EH (cell line): ENCODE measurements at regions not wholly inside any gene's neighbourhood (a gene's known extent, or its start where the extent isn't known, plus 50 kb on each side); places are given as distances from the start of the nearest gene placed in this dataset.

ENCODE experiments used
- DNase-seq: peaks from one replicate; pipeline ENCODE4 v3.0.0-alpha.2; 2015; ENCODE audit warnings: low read depth

DNA sequence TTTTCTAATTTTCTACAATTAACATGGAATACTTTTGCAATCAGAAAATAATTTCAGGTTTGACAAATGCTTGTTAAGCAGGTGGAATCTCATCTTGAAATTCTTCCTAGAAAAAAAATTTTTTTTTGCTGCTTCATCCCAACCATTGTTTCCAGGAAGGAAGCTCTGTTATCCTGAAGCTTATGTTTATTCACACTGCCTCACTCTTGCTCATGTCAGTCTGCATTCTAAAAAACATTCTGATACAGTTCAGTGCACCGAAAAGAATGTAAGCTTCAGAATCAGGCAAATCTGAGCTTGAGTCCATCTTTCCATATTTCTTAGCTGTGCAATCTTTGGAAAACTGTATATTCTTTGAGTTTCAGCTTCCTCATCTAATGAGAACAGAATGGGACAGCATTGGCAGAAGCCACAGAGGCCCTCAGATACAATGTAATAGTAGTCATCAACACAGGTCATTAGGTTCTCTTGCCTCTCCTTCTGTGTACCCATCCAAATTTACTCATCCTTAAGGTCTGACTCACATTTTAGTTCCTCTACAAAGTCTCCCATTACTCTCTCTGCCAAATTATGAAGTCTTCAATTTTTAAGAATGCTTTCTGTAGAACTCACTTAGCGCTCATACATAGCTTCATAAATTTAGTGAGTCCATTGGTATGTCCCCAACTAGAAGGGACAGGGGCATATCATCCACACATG, 881.8 kb upstream of the NR2F2 start:
- DNase-seq = peak; percentile 75

DNA sequence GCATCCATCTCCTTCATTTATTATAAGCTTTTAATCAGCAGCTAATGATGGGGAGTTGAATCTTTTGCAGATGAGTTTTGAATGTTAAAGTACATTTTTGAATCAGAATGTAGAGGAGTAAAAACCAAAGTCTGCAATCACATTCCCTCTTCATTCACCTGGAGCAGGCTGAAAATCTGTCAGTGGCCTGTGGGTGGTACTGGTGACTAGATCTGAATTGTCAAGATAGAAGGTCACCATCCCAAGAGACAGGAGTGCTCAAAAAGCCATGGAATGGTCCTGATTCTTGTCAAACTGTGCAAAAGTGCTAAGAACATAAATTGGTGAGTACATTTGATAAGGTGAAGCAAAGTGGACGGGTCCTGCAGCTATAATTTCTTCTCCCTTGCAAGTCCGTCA, 881.3 kb upstream of the NR2F2 start:
- no peak for DNase-seq

DNA sequence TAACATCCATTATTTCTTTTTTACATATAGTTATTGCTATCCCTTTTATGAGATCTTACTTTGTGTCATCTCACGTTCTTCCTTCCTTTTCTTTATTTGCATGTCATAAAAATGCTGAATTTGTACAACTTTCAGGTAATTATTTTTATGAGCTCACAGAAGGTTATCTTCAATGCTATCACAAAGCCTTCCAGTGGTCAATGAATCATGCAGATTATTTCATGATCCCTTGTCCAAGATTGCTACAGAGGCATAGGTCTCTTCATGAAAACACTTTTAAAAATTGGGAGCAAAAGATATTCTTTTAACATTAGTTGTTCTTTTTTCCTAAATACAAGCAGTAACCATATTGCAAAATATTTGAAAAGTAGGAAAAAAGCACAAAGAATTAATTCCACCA, 880.1 kb upstream of the NR2F2 start:
- peak; percentile 36 for DNase-seq

- no peak for DNase-seq
Measured at GRCh38 chr15:95451938-95452337, 878.6 kb upstream of the NR2F2 start.

GRCh38 chr15:95454403-95455262, 875.9 kb upstream of the NR2F2 start:
- DNase-seq = no peak

DNA sequence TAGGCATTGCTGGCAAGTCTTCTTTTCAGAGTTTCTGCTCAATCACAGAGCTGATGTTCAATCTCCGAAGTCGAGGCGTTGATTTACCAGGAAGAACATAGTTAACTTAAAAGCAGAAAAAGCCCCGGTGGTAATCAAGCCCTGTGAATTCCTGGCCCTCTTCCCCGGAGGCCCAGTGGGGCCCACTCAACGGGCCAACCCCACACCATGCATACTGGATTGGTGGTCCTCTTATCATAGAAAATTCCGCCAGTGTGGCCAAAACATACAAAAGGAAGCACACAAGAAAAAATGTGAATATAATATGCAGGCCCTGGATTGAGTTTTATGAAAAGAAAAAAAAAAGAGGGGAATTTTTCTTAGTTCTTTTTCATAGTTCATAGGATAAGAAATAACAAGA, 873.0 kb upstream of the NR2F2 start:
- DNase-seq = no peak

DNA sequence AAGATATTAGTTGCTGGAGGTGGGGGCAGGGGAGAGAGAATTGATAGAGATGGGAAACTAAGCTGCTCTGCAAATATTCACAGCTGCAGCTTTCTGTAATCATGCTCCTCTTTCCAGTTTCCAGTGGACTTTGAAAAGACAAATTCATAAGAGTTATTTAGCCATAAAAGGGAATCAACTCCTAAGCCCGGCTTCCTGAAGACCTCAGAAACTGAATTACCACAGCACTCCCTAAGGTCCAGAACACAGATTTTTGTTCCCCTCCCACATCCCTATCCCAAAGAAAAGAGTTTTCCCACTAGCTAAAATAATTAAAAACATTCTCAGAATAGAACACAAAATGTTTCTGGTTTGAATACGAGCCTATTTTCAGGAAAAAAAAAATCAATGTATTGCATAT, 871.8 kb upstream of the NR2F2 start:
- DNase-seq = no peak

DNA sequence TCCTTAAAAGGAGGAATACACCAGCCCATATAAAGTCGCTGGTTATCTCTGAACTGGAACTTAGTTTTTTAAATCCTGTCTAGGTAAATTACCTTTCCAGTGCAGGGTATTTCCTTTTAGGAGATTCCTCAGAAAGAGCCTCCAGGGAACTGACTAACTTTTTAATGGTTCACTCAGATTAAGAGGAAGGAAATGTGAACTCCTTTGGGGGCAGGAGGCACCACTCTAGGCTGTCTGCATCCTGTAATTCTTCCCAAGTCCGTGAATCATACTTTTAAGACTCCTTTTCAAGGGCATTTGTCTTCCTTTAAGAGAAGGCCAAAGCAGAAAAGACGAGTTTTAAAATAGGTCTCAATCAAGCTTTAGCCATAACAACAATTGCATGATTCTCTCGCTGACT, 871.2 kb upstream of the NR2F2 start:
- peak; percentile 46 for DNase-seq

DNA sequence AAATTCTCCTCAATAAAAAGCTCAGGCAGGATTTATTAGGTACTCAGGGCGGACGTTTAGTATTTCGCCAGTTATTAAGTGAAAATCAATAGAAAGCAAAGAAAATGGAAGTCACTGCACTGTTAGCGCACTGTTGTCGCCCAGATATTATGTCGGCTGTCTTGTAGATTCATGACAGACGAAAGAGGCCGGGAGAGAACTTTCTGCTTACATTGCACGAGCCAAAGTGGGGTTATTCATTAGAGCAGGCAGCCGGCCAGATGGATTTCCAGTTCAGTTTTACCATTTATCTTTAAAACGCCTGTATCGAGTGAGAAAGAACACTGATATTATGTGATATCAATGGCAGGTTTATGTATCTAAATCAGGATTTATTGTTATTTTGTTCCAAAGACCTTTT, 866.0 kb upstream of the NR2F2 start:
- DNase-seq = peak; percentile 20

DNA sequence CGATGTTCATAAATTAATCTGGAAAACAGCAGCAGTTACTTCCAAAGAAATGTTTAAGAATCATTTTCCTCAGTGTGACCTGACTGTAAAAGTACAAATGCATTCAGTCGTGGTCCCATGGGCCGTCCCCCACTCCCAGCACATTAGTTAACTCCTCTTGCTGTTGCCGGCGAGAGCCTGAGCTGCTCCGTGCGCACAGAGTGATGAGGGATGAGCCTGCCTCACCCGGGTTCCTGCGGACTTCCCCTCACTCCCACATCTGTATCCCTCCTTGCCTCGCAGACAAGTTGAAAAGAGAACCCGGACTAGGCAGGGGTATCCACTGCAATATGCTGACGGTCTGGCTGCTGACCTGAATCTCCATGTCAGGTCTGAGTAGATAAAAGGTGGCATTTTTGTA, 861.7 kb upstream of the NR2F2 start:
- no peak for DNase-seq

DNA sequence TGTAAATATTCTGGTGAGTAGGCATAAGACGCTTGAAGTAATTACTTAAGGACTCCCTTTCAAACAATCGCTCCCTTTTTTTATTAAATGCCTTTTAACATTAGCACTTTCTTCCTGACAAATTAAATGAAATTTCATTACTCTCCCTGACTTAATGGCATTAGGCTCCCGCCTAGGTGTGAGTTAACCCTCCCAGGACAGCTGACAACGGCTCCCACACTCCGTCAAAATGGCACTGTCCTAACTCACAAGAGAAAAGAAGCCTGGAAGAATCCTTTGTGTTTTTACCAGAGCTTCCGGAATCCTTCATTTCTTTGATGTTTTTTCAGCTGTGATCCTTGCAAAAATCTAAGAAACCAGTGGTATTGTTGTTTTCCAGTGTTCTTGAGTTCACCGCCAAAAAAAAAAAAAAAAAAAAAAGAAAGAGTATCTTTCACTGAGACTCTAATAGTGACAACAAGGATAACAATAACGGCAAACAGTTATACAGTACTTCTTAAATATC, 861.0 kb upstream of the NR2F2 start:
- no peak for DNase-seq

DNA sequence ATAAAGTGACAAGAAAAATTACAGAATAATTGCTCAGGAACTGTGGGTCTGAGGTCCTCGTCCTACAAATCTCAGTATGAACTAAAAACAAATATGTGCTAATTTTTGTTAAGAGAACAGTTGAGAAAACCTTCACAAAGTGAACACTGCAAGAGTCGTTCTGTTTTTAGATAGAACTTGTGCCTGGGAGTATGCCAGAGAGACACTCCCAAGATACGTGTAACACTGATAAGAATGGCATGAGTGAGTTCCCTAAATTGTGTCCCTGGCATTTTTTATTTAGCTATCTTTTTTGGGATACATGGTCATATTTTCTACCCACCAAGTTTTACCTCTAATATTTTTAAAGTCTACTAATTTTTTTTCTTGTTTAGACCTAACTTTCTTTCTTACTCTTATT, 860.0 kb upstream of the NR2F2 start:
- DNase-seq = no peak

DNA sequence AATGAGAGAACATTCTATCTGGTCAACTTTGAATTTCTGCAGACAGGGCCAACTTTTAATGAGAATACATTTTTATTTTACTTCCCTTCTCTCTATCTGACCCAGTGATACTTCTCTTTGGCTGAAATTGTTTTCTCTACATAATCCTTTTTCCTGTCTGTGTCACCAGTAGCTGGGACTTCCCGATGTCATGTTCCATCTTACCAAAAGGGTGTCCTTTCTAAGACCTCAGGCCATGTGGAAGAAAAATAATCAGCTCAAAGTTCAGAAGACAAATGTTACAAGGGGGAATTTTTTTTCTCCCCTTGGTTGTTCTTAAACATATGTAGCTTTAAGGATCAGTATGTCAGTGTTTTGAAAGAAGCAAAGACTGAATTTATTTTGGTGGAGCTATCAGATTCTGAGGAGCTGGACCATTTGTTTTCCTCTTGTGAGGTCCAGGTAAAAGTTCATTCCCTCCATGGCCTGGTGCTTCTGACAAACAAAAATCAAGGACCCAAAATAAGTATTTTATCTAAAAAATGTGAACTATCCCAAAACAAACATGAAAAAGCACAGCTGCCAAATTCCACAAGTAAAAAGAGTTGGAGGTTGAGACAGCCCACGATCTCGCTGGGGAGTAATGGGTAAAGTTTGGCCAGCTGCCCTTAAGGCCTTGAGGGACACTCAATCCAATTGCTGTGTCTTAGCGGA, 859.4 kb upstream of the NR2F2 start:
- DNase-seq = peak; percentile 45

DNA sequence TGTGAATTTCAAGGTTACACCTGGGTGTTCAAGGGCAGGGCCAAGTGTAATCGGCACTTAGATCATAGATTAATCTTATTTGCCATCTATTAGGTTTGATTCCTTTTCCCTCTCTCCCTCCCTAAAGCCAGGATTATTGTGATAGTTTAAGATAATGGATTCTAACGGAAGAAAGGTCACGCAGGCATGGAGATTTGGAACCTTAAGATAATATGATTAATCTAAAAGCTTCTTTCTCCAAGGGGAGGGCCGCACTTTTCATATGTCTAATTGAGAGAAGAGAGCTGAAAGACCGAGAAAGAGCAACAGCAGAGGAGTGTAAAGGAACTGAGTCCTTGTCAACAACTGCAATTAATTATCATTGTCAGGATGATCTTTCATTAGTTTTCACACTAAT, 858.8 kb upstream of the NR2F2 start:
- DNase-seq = no peak

- DNase-seq = no peak
Measured at GRCh38 chr15:95475067-95475466, 855.4 kb upstream of the NR2F2 start.

- no peak for DNase-seq
Measured at GRCh38 chr15:95479308-95479707, 851.2 kb upstream of the NR2F2 start.

DNA sequence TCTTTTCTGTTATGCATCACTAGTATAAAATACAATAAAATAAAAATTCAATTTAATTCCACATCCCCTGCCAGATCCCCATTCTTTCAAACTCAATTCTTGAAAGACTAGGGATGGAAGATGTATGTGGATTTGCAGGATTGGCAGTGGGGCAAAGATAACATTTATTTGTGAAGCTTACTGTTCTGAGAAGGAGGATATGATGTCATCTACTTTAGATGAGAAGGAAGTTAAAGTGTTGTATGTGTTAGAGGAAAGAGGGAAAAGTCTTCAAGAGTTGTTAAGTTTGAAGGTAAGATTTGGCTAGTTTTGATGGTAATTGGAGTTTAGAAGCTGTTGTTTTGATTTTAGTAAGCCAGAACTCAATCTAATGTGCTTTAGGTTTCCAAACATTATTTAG, 845.1 kb upstream of the NR2F2 start:
- no peak for DNase-seq

DNA sequence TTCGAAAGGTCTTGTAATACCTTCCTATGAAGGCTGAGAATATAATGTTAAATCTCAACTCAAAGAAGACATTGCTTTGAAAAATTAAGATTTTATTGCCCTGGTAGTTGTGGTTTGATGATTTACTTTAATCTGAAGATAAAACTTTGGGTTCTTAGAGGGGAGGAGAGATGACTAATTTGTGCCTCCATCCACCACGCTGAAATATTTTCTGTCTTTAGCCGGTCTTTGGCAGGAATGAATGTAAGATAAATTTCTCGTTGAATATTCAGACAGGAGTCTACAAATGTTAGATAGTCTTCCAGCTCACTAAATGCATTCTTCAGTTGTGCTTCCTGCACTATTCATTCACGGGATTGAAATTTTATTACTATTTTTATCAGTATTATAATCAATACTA, 844.3 kb upstream of the NR2F2 start:
- peak; percentile 19 for DNase-seq

GRCh38 chr15:95489103-95489502, 841.4 kb upstream of the NR2F2 start:
- no peak for DNase-seq

DNA sequence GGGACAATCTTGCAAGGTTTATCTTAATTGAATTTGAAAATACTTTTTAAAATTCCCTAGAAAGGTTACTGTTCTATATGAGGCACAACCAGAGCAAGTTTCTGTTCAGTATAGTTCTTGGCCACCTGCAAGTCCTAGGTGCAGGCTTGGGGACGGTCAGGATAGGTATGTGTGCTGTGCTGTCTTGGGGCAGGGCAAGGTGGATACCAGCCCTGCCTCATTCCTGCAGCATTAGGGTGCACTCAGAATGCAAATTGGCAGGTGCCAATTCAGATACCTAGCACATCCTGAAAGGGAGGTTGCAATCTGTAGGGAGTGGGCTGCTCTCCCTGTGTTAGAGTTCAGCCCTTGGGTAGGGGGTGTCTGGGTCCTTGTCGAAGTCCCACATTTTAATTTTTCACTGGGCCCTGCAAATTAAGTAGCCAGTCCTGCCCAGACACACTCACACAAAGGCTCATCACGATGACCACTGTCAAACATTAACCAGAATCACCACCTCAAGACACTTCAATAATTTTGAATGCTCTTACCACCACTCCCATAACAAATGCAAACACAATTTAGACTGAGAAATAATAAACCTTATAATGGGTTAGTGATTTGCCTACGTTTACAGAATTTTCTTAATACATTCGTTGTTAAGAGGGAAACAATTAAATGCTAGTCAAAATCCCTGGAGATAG, 838.0 kb upstream of the NR2F2 start:
- no peak for DNase-seq

DNA sequence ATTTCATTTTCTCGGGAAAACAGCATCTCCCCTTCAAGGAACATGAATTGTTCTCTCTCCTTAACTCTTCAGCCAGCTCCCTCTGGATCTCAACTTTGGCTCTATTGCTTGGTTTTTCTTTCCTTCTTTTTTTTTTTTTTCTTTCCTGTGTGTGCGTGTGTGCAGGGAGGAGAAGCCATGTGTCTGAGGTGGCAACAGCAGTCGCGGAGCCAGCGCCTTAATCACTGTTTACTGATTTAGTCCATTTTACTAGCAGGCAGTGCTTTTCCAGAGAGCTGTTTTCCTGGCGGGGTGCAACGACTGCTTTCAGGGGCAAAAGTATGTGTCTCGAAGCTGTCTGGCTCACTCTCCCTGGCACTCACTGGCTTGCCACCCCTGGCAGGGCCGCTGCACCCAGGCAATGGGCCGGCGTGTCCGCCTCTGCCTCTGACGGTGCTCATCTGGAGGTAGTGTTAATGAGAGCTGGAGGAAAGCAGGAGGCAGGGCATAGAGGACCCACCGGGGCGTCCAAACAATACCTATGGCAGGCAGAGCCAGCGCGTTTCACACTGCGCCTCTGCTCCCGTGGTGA, 835.4 kb upstream of the NR2F2 start:
- peak; percentile 10 for DNase-seq

DNA sequence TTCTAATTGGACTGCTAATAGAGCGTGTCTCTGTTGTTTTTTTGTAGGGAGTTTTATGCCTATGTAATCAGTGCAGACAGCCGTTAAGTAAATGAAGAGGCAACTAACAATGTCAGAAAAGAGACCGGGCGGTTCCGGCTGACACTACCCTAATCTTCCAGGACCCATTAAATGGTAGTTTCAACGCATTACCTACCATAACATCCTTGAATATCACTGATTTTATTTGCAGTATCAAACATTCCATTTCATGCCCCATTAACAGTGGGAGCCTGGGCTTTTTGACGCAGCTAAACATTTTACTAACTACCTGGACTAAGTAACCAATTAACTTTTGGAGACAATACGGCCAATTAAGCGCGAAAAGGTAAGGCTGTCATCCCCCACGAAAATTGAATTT, 832.9 kb upstream of the NR2F2 start:
- no peak for DNase-seq
